Smooth muscle cell of the brain vasculature (primary cell): ENCODE measurements at regions not wholly inside any gene's neighbourhood (a gene's known extent, or its start where the extent isn't known, plus 50 kb on each side); places are given as distances from the start of the nearest gene placed in this dataset.
"Not testable (repeated sequence)": the region's sequence is repeated elsewhere in the genome, so short reads cannot be mapped to it uniquely, and the experiment has no call there.

ENCODE experiments used
- DNase-seq: peaks from one replicate; pipeline ENCODE4 v3.0.0-alpha.2; 2012; ENCODE audit warnings: low read depth, low spot score

- not testable (repeated sequence) for DNase-seq
These were observed 519.2 kb downstream of the PTPRU start for GRCh38 chr1:29755412-29756015.

DNA sequence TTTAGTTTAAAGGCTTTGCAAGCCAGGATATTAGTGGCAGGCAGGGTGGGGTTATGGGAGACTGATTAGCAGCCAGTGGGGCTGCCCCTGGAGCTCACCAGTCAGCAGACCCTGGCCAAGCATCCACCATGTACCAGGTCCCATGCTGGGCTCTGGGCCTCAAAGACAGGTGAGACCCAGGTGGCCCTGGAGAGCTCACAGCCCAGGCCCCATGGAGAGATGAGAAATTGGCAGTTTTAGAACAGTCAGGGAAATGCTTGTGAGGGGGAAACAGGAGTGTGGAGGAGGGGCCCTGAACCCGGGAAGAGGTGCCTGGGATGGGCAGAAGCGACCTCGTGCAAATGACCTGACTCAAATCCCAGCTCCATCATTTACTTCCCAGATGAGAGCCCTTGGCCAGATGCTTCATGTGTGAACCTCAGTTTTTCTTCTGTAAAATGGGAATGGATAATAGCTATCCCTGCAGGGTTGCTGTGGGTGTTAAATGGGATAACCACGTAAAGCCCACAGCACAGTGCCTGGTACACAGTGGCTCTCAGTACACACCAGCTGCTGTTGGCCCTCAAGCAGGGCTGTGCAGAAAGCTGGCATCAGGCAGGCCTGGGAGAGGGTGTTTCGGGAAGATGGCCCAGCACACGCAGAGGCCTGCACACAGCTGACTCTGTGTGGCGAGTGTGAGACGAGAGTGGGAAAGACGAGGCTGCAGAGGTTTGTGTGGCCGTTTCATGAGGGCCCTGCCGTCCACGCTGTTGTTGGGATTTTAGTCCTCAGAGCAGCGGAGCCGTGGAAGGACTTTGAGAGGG is 518.5 kb downstream of the PTPRU start:
- DNase-seq, result no peak

DNA sequence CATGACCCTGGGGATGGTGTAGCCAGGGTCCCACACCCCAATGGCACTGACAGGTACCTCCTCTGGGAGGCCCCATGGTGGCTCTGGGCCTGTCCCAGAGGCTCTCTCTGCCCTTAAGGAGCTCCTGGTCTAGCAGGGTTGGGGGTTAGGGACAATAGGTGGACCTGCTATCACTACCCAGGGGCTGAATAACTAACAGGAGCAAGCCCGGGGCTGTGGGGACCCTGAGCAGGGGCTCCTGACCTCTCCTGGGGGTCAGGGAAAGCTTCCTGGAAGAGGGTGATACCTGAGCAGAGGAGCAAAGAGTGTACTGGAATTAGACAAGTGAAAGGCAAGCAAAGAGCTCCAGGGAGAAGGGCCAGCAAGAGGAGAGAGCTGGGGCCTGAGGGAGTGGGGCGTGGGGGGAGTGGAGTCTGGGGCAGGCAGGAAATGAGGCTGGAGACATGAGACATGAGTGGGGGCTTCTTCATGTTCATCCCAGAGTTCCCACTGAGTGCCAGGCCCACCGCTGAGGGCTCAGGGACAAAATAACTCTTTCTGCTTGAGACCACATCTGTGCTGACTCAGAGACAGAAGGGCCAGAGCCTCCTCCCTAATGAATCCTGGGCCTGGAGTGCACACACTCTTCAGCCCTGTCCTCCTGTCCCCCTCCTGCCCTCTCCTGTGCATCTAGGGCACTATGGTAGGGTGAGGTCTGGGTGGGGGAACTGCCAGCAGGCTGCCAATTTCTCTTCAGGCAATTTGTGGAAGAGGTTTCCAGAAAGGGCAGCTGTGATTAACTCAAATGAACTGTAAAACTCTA is 517.6 kb downstream of the PTPRU start:
- DNase-seq, result no peak

GRCh38 chr1:29753244-29753643 is 516.9 kb downstream of the PTPRU start:
- no peak for DNase-seq

- no peak for DNase-seq
These were observed 515.8 kb downstream of the PTPRU start for GRCh38 chr1:29752141-29752540.

DNA sequence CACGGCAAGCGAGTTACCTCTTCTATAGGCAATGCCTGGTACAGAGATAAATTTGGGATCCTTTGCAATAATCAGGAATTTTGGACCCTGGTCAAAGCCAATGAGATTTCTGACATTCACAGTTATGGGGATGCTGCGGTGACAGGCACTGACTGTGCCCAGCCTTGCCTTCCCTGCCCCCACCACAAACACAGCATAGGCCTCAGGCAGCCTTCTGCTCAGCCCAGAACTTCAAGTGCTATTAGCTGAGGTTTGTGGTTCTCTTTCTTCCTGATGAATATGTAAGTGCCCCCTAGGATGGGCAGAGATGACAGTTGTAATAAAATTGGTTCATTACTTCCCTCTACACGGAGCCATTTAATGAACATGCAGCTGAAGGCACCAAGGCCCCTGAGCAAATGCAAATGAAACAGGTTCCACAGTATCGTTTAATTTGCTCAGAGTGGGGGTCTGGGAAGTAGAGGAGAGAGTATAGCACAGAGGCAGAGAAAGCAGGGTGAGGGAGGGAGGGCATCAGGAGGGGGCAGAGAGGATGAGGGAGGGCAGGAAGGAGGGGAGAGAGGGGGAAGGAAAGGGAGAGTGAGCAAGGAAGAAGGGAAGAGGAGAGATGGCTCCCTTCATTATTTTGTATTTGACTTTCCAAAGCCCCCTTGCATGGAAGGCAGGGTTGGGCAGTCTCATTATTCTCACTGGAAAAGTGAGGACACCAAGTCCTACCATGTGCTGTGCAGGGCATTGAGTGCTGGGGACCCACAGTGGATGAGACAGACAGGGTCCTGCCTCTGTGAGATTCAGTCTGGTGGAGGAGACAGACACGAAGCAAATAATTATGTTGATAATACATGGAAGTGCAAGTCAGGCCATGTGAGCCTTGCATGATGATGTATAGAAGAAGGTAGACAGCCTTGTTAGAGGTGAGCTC is 513.0 kb downstream of the PTPRU start:
- no peak for DNase-seq

DNA sequence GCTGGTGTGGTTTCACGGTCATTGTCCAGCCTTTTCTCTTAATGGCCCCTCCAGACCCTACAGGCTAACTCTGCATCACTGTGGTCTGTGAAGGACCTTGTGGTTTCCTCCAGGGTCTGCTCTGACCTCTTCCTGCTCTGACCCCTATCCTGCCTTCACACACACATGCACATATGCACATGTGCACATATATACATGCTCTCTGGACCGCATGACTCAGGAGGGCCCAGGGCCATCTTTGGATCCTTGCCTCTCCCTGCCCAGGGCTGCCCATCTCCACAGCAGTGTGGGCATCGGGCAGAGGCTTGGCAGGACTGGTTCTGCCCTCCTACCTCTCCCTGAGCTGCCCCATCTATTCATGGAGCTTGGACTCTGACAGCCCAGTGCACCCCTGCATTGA is 510.9 kb downstream of the PTPRU start:
- no peak for DNase-seq

DNA sequence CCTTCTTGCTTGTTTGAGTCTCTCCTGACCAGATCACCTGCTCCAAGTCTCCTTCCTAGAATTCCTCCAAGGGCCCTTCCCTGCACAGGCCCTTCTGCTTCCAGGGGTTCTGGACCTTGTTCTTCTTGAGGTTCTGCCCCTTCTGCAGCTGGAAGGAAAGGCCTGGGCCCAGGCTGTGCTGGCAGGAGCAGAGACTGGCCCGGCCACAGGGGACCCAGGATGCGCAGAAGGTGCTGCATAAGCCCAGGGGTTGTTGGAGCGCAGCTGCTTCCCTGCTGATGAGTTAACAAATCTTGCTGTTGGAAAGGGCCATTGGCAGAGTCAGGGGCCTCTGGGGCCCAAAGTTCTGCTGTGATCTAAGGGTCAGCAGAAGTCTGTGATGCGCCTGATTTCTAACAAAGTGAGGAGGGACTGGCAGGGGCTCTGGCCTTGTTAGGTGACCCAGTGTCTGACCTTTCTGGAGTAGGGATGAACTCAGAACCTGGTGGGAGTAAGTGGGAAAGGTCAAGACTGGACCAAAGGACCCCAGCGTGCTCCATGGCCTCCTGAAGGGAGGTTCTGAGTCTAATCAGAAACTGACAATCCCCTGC is 509.8 kb downstream of the PTPRU start:
- DNase-seq, result no peak

GRCh38 chr1:29744684-29745490 is 508.6 kb downstream of the PTPRU start:
- DNase-seq, result no peak

GRCh38 chr1:29743931-29744330 is 507.6 kb downstream of the PTPRU start:
- no peak for DNase-seq

DNA sequence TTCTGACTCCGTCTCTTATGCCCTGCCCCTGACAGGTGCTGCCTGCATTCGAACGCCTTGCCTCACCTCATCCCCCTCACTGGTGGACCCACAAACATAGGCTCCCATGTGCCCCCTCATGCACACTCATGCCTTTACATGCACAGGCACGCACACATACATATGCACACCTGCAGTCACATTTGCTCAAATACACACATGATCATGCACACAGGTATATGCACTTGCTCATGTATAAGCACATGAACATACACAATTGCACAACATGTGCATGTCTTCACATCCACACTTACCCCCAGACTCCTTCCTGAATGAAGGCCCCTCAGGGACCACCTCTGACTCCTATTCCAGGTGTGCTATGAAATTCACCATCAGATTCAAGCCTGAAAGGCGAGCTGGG is 506.9 kb downstream of the PTPRU start:
- no peak for DNase-seq

GRCh38 chr1:29739176-29739575 is 502.9 kb downstream of the PTPRU start:
- DNase-seq, result no peak

DNA sequence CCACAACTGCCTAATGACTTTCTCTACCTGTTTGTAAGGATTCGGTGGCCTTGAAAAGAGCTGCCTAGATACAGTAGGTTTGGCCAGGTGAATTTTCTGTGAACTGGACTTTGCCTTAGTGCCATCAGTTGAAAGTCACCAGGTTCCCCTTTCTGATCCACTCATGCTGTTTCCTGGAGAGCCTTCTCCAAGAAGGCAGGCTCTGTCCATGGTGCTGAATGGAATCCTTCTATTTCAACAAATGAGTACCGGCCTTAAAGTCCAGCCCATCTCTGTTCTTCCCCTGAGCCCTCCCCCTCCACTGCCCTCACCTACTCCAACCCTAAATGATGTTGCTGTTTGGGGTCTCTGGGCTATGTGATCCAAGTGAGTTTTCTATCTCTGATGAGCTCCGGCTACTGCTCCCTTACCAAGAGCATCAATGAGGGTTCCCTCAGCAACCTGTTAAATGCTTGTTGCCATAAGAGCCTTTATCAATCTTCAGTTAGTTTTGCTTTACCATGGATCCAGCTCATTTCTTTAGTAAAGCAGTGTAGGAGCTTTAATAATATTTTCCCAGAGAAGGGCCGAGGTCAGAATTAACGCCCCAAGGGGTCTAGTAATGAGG is 500.4 kb downstream of the PTPRU start:
- DNase-seq, result peak; percentile 15

DNA sequence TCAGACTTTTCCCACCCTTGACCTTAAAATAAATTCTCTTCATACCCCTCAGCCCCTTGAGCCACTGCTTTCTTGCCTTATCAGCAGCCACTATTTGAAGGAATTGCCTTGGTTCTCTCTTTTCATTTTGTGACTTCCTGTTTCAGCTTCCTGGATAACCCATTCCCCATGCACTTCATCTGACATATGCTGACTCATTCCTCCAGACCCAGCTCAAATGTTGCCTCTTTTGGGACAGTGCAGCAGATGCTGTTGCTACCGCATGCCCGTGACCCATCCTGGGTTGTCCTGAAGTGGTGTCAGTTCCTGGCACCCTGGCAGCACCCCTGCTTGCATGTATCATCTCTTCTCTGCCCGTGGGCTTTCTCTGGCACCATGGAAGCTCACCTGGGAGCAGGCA is 496.1 kb downstream of the PTPRU start:
- no peak for DNase-seq

GRCh38 chr1:29730623-29731022 is 494.3 kb downstream of the PTPRU start:
- no peak for DNase-seq

DNA sequence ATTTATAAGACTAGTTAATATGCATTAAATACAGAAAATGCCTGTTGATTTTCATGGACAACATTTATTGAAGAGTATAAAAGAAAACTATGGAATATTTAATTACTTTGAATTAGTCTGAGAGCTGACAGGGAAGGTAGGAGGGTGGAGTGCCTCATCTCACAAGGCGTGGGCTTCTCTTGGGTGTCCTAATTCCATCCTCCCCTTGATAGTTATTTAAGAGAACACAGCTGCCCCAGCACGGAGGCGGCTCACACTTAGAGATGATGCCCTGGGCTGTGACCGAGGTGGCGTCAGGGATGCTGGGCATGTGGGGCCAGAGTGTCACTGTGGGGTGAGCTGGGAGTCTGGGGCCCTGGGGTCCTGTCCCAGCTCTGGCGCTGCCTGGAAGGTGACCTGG is 493.0 kb downstream of the PTPRU start:
- no peak for DNase-seq

GRCh38 chr1:29728703-29729102 is 492.4 kb downstream of the PTPRU start:
- DNase-seq, result no peak

DNA sequence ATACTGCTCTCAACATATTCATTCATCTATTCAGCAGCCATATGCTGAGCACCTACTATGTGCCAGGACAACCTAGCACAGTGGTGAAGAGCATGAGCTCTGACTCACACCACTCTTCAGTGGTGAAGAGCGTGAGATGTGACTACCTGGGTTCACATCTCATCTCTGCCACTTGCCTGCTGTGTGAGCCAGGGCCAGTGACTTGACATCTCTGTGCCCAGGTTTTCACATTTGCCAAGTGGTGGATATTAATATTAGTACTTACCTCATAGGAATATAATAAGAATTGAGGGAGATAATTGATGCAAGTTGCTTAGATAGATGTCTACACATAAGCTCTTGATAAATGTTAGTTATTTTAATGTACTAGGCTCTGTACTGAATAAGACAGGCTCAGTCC is 488.9 kb downstream of the PTPRU start:
- no peak for DNase-seq

DNA sequence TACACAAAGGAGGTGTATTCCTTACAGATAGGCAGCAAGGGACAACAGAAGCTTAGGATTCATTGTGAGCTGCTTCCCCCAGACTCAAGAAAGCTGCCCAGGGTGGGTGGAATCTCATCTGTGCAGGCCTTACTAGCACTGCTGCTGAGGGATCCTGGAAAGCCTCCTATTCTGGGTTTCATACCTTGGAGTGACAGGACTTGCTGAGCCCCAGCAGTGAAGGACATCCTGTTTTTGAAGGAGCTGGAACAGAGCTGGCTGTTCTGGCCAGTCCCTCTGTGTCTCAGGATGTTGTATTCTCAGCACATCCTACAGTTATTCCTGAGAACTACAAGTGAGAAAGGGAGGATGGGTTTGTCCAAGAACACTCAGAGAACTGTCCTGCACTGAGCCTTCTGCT is 486.3 kb downstream of the PTPRU start:
- DNase-seq, result no peak

GRCh38 chr1:29719253-29719652 is 482.9 kb downstream of the PTPRU start:
- no peak for DNase-seq
